ENCODE measurements at regions not wholly inside any gene's neighbourhood (a gene's known extent, or its start where the extent isn't known, plus 50 kb on each side); places are given as distances from the start of the nearest gene placed in this dataset.
A peak's percentile ranks its signal among the peaks of the same experiment; 100 is the strongest.

GRCh38 chr4:10878861-10879260 is 194.3 kb upstream of the CLNK start:
- Histone ChIP-seq H3K9me3 (ENCODE audit: insufficient read depth, low read depth, low read length) (no peaks in the 10 kb centered on the region), H3K23ac (ENCODE audit: low read length) (no peak overlapping the region), H4K8ac (ENCODE audit: low read depth, low read length) (no peak overlapping the region), H3K9ac (ENCODE audit: low read length) (no peak overlapping the region), H3K4me1 (ENCODE audit: control insufficient read depth in 1 of 2, insufficient read depth in 2 of 2, low read length in 2 of 2) (no peaks in the 10 kb centered on the region), H2BK5ac (ENCODE audit: low read depth, low read length, poor library complexity) (no peak overlapping the region), H3K79me1 (ENCODE audit: low read length) (no peaks in the 10 kb centered on the region), H3K36me3 (ENCODE audit: control insufficient read depth in 1 of 2, insufficient read depth in 2 of 2, low read length in 2 of 2) (no peaks in the 10 kb centered on the region), H3K79me2 (ENCODE audit: control insufficient read depth, insufficient read depth, low read length, poor library complexity) (no peaks in the 10 kb centered on the region), H2AFZ (ENCODE audit: insufficient read depth, low read length, poor library complexity) (no peak overlapping the region), H3K27ac (ENCODE audit: low read depth, low read length) (no peak overlapping the region), H3K18ac (ENCODE audit: low read length) (no peak overlapping the region), H4K12ac (ENCODE audit: low read depth, low read length) (no peak overlapping the region), H2BK12ac (ENCODE audit: low read length) (no peak overlapping the region), H2AK5ac (ENCODE audit: low read length) (no peak overlapping the region), H2BK120ac (ENCODE audit: insufficient read depth, low read length, poor library complexity) (no peak overlapping the region), H3K14ac (ENCODE audit: low read length) (no peak overlapping the region), H3K27me3 (ENCODE audit: insufficient read depth, low read length) (no peaks in the 10 kb centered on the region), H3K4me3 (ENCODE audit: low read depth, low read length) (no peak overlapping the region), H3K4ac (ENCODE audit: low read depth, low read length) (no peak overlapping the region), H4K91ac (ENCODE audit: low read depth, low read length) (no peak overlapping the region), H3K4me2 (ENCODE audit: low read length) (no peak overlapping the region)
- peak; percentile 61 to 76 for DNase-seq
- WGBS (ENCODE audit: extremely low coverage, insufficient coverage, insufficient read length): no CpG with 5 or more reads among the region's 2 CpGs

- no peak overlapping the region for H2BK12ac ChIP-seq (ENCODE audit: low read length)
- no peak overlapping the region for H3K4me3 ChIP-seq (ENCODE audit: low read depth, low read length)
- DNase-seq: peak in 1 of 2 donors; percentile 14
Observed at GRCh38 chr4:10877076-10877475, 192.5 kb upstream of the CLNK start.

GRCh38 chr4:10875144-10875799 is 190.7 kb upstream of the CLNK start:
- H3K18ac ChIP-seq (ENCODE audit: low read length): no peak overlapping the region
- H4K12ac ChIP-seq (ENCODE audit: low read depth, low read length): no peak overlapping the region
- no peak overlapping the region for H4K91ac ChIP-seq (ENCODE audit: low read depth, low read length)
- WGBS (ENCODE audit: extremely low coverage, insufficient coverage, insufficient read length): no CpG with 5 or more reads among the region's 2 CpGs
- no peak overlapping the region for H3K23ac ChIP-seq (ENCODE audit: low read length)
- no peak overlapping the region for H2BK120ac ChIP-seq (ENCODE audit: insufficient read depth, low read length, poor library complexity)
- H4K8ac ChIP-seq (ENCODE audit: low read depth, low read length): no peak overlapping the region
- H3K27me3 ChIP-seq (ENCODE audit: insufficient read depth, low read length): no peaks in the 10 kb centered on the region
- no peak overlapping the region for H3K4ac ChIP-seq (ENCODE audit: low read depth, low read length)
- no peak overlapping the region for H3K9ac ChIP-seq (ENCODE audit: low read length)
- no peak overlapping the region for H2AFZ ChIP-seq (ENCODE audit: insufficient read depth, low read length, poor library complexity)
- H3K79me2 ChIP-seq (ENCODE audit: control insufficient read depth, insufficient read depth, low read length, poor library complexity): no peaks in the 10 kb centered on the region
- H3K4me1 ChIP-seq (ENCODE audit: control insufficient read depth in 1 of 2, insufficient read depth in 2 of 2, low read length in 2 of 2): no peaks in the 10 kb centered on the region
- no peak overlapping the region for H3K27ac ChIP-seq (ENCODE audit: low read depth, low read length)
- H2AK5ac ChIP-seq (ENCODE audit: low read length): no peak overlapping the region
- DNase-seq: no peak
- H3K9me3 ChIP-seq (ENCODE audit: insufficient read depth, low read depth, low read length): no peaks in the 10 kb centered on the region
- no peak overlapping the region for H3K4me2 ChIP-seq (ENCODE audit: low read length)
- no peak overlapping the region for H2BK5ac ChIP-seq (ENCODE audit: low read depth, low read length, poor library complexity)
- H3K14ac ChIP-seq (ENCODE audit: low read length): no peak overlapping the region
- no peaks in the 10 kb centered on the region for H3K79me1 ChIP-seq (ENCODE audit: low read length)
- no peak overlapping the region for H2BK12ac ChIP-seq (ENCODE audit: low read length)
- H3K36me3 ChIP-seq (ENCODE audit: control insufficient read depth in 1 of 2, insufficient read depth in 2 of 2, low read length in 2 of 2): no peaks in the 10 kb centered on the region
- H3K4me3 ChIP-seq (ENCODE audit: low read depth, low read length): no peak overlapping the region

More at GRCh38 chr4:10877076-10877475, 192.5 kb upstream of the CLNK start:
- Histone ChIP-seq H4K91ac (ENCODE audit: low read depth, low read length) (no peak overlapping the region), H3K4me2 (ENCODE audit: low read length) (no peak overlapping the region), H2BK5ac (ENCODE audit: low read depth, low read length, poor library complexity) (no peak overlapping the region), H3K14ac (ENCODE audit: low read length) (no peak overlapping the region), H3K79me1 (ENCODE audit: low read length) (no peaks in the 10 kb centered on the region), H3K23ac (ENCODE audit: low read length) (no peak overlapping the region), H3K27ac (ENCODE audit: low read depth, low read length) (no peak overlapping the region), H3K36me3 (ENCODE audit: control insufficient read depth in 1 of 2, insufficient read depth in 2 of 2, low read length in 2 of 2) (no peaks in the 10 kb centered on the region), H3K79me2 (ENCODE audit: control insufficient read depth, insufficient read depth, low read length, poor library complexity) (no peaks in the 10 kb centered on the region), H4K8ac (ENCODE audit: low read depth, low read length) (no peak overlapping the region), H3K4me1 (ENCODE audit: control insufficient read depth in 1 of 2, insufficient read depth in 2 of 2, low read length in 2 of 2) (no peaks in the 10 kb centered on the region), H4K12ac (ENCODE audit: low read depth, low read length) (no peak overlapping the region), H2AK5ac (ENCODE audit: low read length) (no peak overlapping the region), H3K27me3 (ENCODE audit: insufficient read depth, low read length) (no peaks in the 10 kb centered on the region), H3K18ac (ENCODE audit: low read length) (no peak overlapping the region), H3K4ac (ENCODE audit: low read depth, low read length) (no peak overlapping the region), H2BK120ac (ENCODE audit: insufficient read depth, low read length, poor library complexity) (no peak overlapping the region), H3K9ac (ENCODE audit: low read length) (no peak overlapping the region), H2AFZ (ENCODE audit: insufficient read depth, low read length, poor library complexity) (no peak overlapping the region), H3K9me3 (ENCODE audit: insufficient read depth, low read depth, low read length) (no peaks in the 10 kb centered on the region)

- Histone ChIP-seq H4K91ac (ENCODE audit: low read depth, low read length) (no peak overlapping the region), H3K4me1 (ENCODE audit: control insufficient read depth in 1 of 2, insufficient read depth in 2 of 2, low read length in 2 of 2) (no peaks in the 10 kb centered on the region), H2AK5ac (ENCODE audit: low read length) (no peak overlapping the region), H2AFZ (ENCODE audit: insufficient read depth, low read length, poor library complexity) (no peak overlapping the region), H3K14ac (ENCODE audit: low read length) (no peak overlapping the region), H4K12ac (ENCODE audit: low read depth, low read length) (no peak overlapping the region), H3K36me3 (ENCODE audit: control insufficient read depth in 1 of 2, insufficient read depth in 2 of 2, low read length in 2 of 2) (no peaks in the 10 kb centered on the region), H3K27ac (ENCODE audit: low read depth, low read length) (no peak overlapping the region), H4K8ac (ENCODE audit: low read depth, low read length) (no peak overlapping the region), H3K27me3 (ENCODE audit: insufficient read depth, low read length) (no peaks in the 10 kb centered on the region), H3K23ac (ENCODE audit: low read length) (no peak overlapping the region), H3K4me2 (ENCODE audit: low read length) (no peak overlapping the region), H2BK12ac (ENCODE audit: low read length) (no peak overlapping the region), H3K9ac (ENCODE audit: low read length) (no peak overlapping the region), H3K4ac (ENCODE audit: low read depth, low read length) (no peak overlapping the region), H3K18ac (ENCODE audit: low read length) (no peak overlapping the region), H3K9me3 (ENCODE audit: insufficient read depth, low read depth, low read length) (no peaks in the 10 kb centered on the region), H2BK5ac (ENCODE audit: low read depth, low read length, poor library complexity) (no peak overlapping the region), H3K4me3 (ENCODE audit: low read depth, low read length) (no peak overlapping the region), H3K79me2 (ENCODE audit: control insufficient read depth, insufficient read depth, low read length, poor library complexity) (no peaks in the 10 kb centered on the region), H3K79me1 (ENCODE audit: low read length) (no peaks in the 10 kb centered on the region), H2BK120ac (ENCODE audit: insufficient read depth, low read length, poor library complexity) (no peak overlapping the region)
- no CpG with 5 or more reads among the region's 1 CpG for WGBS (ENCODE audit: extremely low coverage, insufficient coverage, insufficient read length)
- no peak for DNase-seq
Observed at GRCh38 chr4:10873809-10874208, 189.2 kb upstream of the CLNK start.
